ENCODE measurements at regions not wholly inside any gene's neighbourhood (a gene's known extent, or its start where the extent isn't known, plus 50 kb on each side); places are given as distances from the start of the nearest gene placed in this dataset.

GRCh38 chr3:175865724-175866123, 1006.6 kb downstream of the NAALADL2 start:
- no peak for DNase-seq (ENCODE audit: low spot score)
- no peak overlapping the region for H3K27ac Mint-ChIP-seq (ENCODE audit: unreplicated experiment)
- no peaks in the 10 kb centered on the region for H3K36me3 Mint-ChIP-seq (ENCODE audit: low read depth, unreplicated experiment)
- no peak overlapping the region for H3K4me3 Mint-ChIP-seq (ENCODE audit: unreplicated experiment)
- no peaks in the 10 kb centered on the region for H3K27me3 Mint-ChIP-seq (ENCODE audit: unreplicated experiment)
- no peak for TF ChIP-seq CTCF (IDR thresholded peaks at IDR 0.05; ENCODE audit: unreplicated experiment)
- H3K9me3 Mint-ChIP-seq (ENCODE audit: unreplicated experiment), result no peaks in the 10 kb centered on the region
- H3K4me1 Mint-ChIP-seq (ENCODE audit: unreplicated experiment), result no peaks in the 10 kb centered on the region

GRCh38 chr3:175861916-175862315, 1002.8 kb downstream of the NAALADL2 start:
- H3K27ac Mint-ChIP-seq (ENCODE audit: unreplicated experiment), result no peak overlapping the region
- no peaks in the 10 kb centered on the region for H3K4me1 Mint-ChIP-seq (ENCODE audit: unreplicated experiment)
- H3K27me3 Mint-ChIP-seq (ENCODE audit: unreplicated experiment), result no peaks in the 10 kb centered on the region
- no peaks in the 10 kb centered on the region for H3K36me3 Mint-ChIP-seq (ENCODE audit: low read depth, unreplicated experiment)
- H3K4me3 Mint-ChIP-seq (ENCODE audit: unreplicated experiment), result no peak overlapping the region
- no peak for DNase-seq (ENCODE audit: low spot score)
- no peak for TF ChIP-seq CTCF (IDR thresholded peaks at IDR 0.05; ENCODE audit: unreplicated experiment)
- H3K9me3 Mint-ChIP-seq (ENCODE audit: unreplicated experiment), result no peaks in the 10 kb centered on the region

Small RNA genes in the stretch of these regions (microRNA-seq; reads per million reads assigned to microRNA genes)
- gene MIR7977 (ENCODE audit: unreplicated experiment), result 11.1 reads per million, percentile 60 among the genes with 10 or more reads in this experiment

Data from endothelial cell (in vitro differentiated cells).